Endothelial cell (in vitro differentiated cells): ENCODE measurements at regions not wholly inside any gene's neighbourhood (a gene's known extent, or its start where the extent isn't known, plus 50 kb on each side); places are given as distances from the start of the nearest gene placed in this dataset.

ENCODE experiments used
- DNase-seq: peaks from one replicate; pipeline ENCODE4 v3.0.0; 2021; ENCODE audit warnings: low spot score
- H3K27ac Mint-ChIP-seq: one replicate; pipeline ENCODE4 v1.8.0; 2021; ENCODE audit warnings: mixed read lengths, inconsistent platforms; ENCODE audit not compliant: unreplicated experiment
- H3K27me3 Mint-ChIP-seq: one replicate; pipeline ENCODE4 v1.8.0; 2021; ENCODE audit warnings: mild to moderate bottlenecking, moderate library complexity, mixed read lengths, inconsistent platforms; ENCODE audit not compliant: unreplicated experiment
- H3K36me3 Mint-ChIP-seq: one replicate; pipeline ENCODE4 v1.8.0; 2021; ENCODE audit warnings: mild to moderate bottlenecking, low read depth, mixed read lengths, inconsistent platforms; ENCODE audit not compliant: unreplicated experiment
- H3K4me1 Mint-ChIP-seq: one replicate; pipeline ENCODE4 v1.8.0; 2021; ENCODE audit warnings: mild to moderate bottlenecking, mixed read lengths, inconsistent platforms; ENCODE audit not compliant: unreplicated experiment
- H3K4me3 Mint-ChIP-seq: one replicate; pipeline ENCODE4 v1.8.0; 2021; ENCODE audit warnings: mild to moderate bottlenecking, mixed read lengths, inconsistent platforms; ENCODE audit not compliant: unreplicated experiment
- H3K9me3 Mint-ChIP-seq: one replicate; pipeline ENCODE4 v1.8.0; 2021; ENCODE audit warnings: mixed read lengths, inconsistent platforms; ENCODE audit not compliant: unreplicated experiment
- CTCF ChIP-seq: fragments of 200-600 bp; sonication (generic); IDR thresholded peaks from one replicate; pipeline ENCODE4 v1.5.0; 2021; ENCODE audit warnings: antibody characterized with exemption; ENCODE audit not compliant: unreplicated experiment

- H3K27ac Mint-ChIP-seq: no peak overlapping the region
- no peaks in the 10 kb centered on the region for H3K9me3 Mint-ChIP-seq
- no peak for DNase-seq
- H3K27me3 Mint-ChIP-seq: peaks cover under 1% of the 10 kb centered on the region
- no peak overlapping the region for H3K4me3 Mint-ChIP-seq
- H3K4me1 Mint-ChIP-seq: no peaks in the 10 kb centered on the region
- H3K36me3 Mint-ChIP-seq: no peaks in the 10 kb centered on the region
- TF ChIP-seq CTCF: no peak
Observed at GRCh38 chr6:148082044-148082443, 260.6 kb upstream of the SASH1 start.

- no peak overlapping the region for H3K4me3 Mint-ChIP-seq
- H3K4me1 Mint-ChIP-seq: no peaks in the 10 kb centered on the region
- H3K27me3 Mint-ChIP-seq: no peaks in the 10 kb centered on the region
- no peak overlapping the region for H3K27ac Mint-ChIP-seq
- H3K36me3 Mint-ChIP-seq: no peaks in the 10 kb centered on the region
- DNase-seq: no peak
- H3K9me3 Mint-ChIP-seq: no peaks in the 10 kb centered on the region
- no peak for TF ChIP-seq CTCF
Observed at GRCh38 chr6:148082696-148083095, 259.9 kb upstream of the SASH1 start.

GRCh38 chr6:148085631-148086331 lies 256.9 kb upstream of the SASH1 start:
- H3K4me3 Mint-ChIP-seq: no peak overlapping the region

GRCh38 chr6:148086386-148086785 lies 256.3 kb upstream of the SASH1 start:
- Mint-ChIP-seq H3K4me1 (no peaks in the 10 kb centered on the region), H3K36me3 (peaks cover 3% of the 10 kb centered on the region), H3K9me3 (peaks cover 4% of the 10 kb centered on the region), H3K27ac (no peak overlapping the region), H3K4me3 (no peak overlapping the region), H3K27me3 (no peaks in the 10 kb centered on the region)
- no peak for TF ChIP-seq CTCF
- DNase-seq: no peak

More at GRCh38 chr6:148085631-148086331, 256.9 kb upstream of the SASH1 start:
- Mint-ChIP-seq H3K27me3 (no peaks in the 10 kb centered on the region), H3K9me3 (peaks cover under 1% of the 10 kb centered on the region), H3K27ac (no peak overlapping the region), H3K4me1 (no peaks in the 10 kb centered on the region), H3K36me3 (peaks cover 3% of the 10 kb centered on the region)
- TF ChIP-seq CTCF: no peak
- no peak for DNase-seq

- Mint-ChIP-seq H3K27ac (no peak overlapping the region), H3K4me1 (no peaks in the 10 kb centered on the region), H3K4me3 (no peak overlapping the region), H3K27me3 (no peaks in the 10 kb centered on the region), H3K36me3 (peaks cover 3% of the 10 kb centered on the region), H3K9me3 (peaks cover 4% of the 10 kb centered on the region)
- no peak for TF ChIP-seq CTCF
- no peak for DNase-seq
Observed at GRCh38 chr6:148086843-148087242, 255.8 kb upstream of the SASH1 start.
